B cell (primary cell): ENCODE measurements at regions not wholly inside any gene's neighbourhood (a gene's known extent, or its start where the extent isn't known, plus 50 kb on each side); places are given as distances from the start of the nearest gene placed in this dataset.

ENCODE experiments used
- ATAC-seq: fragments of 200-7000 bp; cut with Tn5 transposase; one replicate; pipeline ENCODE4 v1.10.0; 2021; ENCODE audit warnings: low read depth, mild to moderate bottlenecking, moderate number of reproducible peaks, moderate library complexity
- CTCF ChIA-PET: fragments of 350-600 bp; sonication (Branson Sonifier 250); formaldehyde crosslinking; loops from one replicate; lab custom pipeline; 2021; ENCODE audit warnings: antibody characterized with exemption, inconsistent platforms; lab: Charles Lee
- POLR2A ChIA-PET: fragments of 350-600 bp; sonication (Branson Sonifier 250); formaldehyde crosslinking; loops from one replicate; lab custom pipeline; 2021; ENCODE audit warnings: antibody characterized with exemption; lab: Charles Lee
- DNase-seq: peaks from one replicate; pipeline ENCODE4 v3.0.0; 2013
- H2AFZ ChIP-seq: 2 replicates; pipeline ENCODE4 v1.6.1; 2012; ENCODE audit warnings: mild to moderate bottlenecking, low read depth, low read length; ENCODE audit not compliant: insufficient read depth, poor library complexity, severe bottlenecking
- H3K27ac ChIP-seq, 2 donors: 1 replicate in 1 of 2; 2 replicates in 1 of 2; pipeline ENCODE4 v1.5.1; 2012 to 2013; ENCODE audit warnings: low read length in 2 of 2, mild to moderate bottlenecking in 2 of 2, moderate library complexity in 1 of 2
- H3K27me3 ChIP-seq, 4 experiments: fragments of 200-600 bp in 1 of 4; sonication (generic) in 1 of 4; replicated peaks in 1 of 4; 1 replicate in 2 of 4; 2 replicates in 2 of 4; pipeline versions ENCODE4 v1.6.1 to v1.7.0; 2013 to 2016; ENCODE audit warnings: low read length in 3 of 4, mild to moderate bottlenecking in 2 of 4, mixed read lengths in 1 of 4, moderate library complexity in 1 of 4; ENCODE audit not compliant: insufficient read depth in 4 of 4, control insufficient read depth in 3 of 4; ENCODE audit errors: control extremely low read depth in 1 of 4
- H3K36me3 ChIP-seq, 2 experiments: replicated peaks in 1 of 2; 1 replicate in 1 of 2; 2 replicates in 1 of 2; pipeline versions ENCODE4 v1.6.1 to v1.7.1; 2013; ENCODE audit warnings: low read length in 1 of 2; ENCODE audit not compliant: insufficient read depth in 2 of 2, control insufficient read depth in 1 of 2; ENCODE audit errors: control extremely low read depth in 1 of 2, extremely low read depth in 1 of 2
- H3K4me1 ChIP-seq, 2 donors: fragments of 200-600 bp in 1 of 2; sonication (generic) in 1 of 2; 1 replicate in 1 of 2; 2 replicates in 1 of 2; pipeline versions ENCODE4 v1.5.1 to v1.6.1; 2013 to 2017; ENCODE audit warnings: low read length in 2 of 2; ENCODE audit not compliant: control insufficient read depth in 2 of 2, insufficient read depth in 2 of 2
- H3K4me2 ChIP-seq: replicated peaks from 2 replicates; pipeline ENCODE3; 2012; ENCODE audit warnings: mild to moderate bottlenecking, low read depth, low read length; ENCODE audit not compliant: poor library complexity, severe bottlenecking
- H3K4me3 ChIP-seq, 5 experiments: fragments of 200-600 bp in 1 of 5; sonication (generic) in 1 of 5; 1 replicate in 3 of 5; 2 replicates in 2 of 5; pipeline versions ENCODE4 v1.5.1 to v1.7.0; 2011 to 2016; ENCODE audit warnings: low read length in 4 of 5, mild to moderate bottlenecking in 4 of 5, low read depth in 2 of 5, control low read depth in 1 of 5, moderate library complexity in 1 of 5; ENCODE audit not compliant: insufficient read depth in 1 of 5; ENCODE audit errors: control extremely low read depth in 1 of 5, extremely low read depth in 1 of 5
- H3K79me2 ChIP-seq: fragments of 200-600 bp; sonication (generic); one replicate; pipeline ENCODE4 v1.6.0; 2016; ENCODE audit warnings: low read length; ENCODE audit not compliant: control insufficient read depth, insufficient read depth
- H3K9ac ChIP-seq: fragments of 200-600 bp; sonication (generic); 2 replicates; pipeline ENCODE4 v1.6.1; 2017; ENCODE audit warnings: mild to moderate bottlenecking, low read length, moderate library complexity
- H3K9me3 ChIP-seq, 3 donors: one replicate each; pipeline versions ENCODE4 v1.6.1 to v1.7.1; 2013; ENCODE audit warnings: low read length in 2 of 3; ENCODE audit not compliant: control insufficient read depth in 2 of 3, insufficient read depth in 1 of 3; ENCODE audit errors: control extremely low read depth in 1 of 3
- H4K20me1 ChIP-seq: 2 replicates; pipeline ENCODE4 v1.6.0; 2012; ENCODE audit warnings: mild to moderate bottlenecking, low read length; ENCODE audit not compliant: insufficient read depth, control insufficient read depth, poor library complexity, severe bottlenecking
- H3K27ac Mint-ChIP-seq: one replicate; pipeline ENCODE4 v1.8.0; 2021; ENCODE audit warnings: mixed read lengths
- H3K27me3 Mint-ChIP-seq: one replicate; pipeline ENCODE4 v1.8.0; 2021; ENCODE audit warnings: mixed read lengths
- H3K4me1 Mint-ChIP-seq: one replicate; pipeline ENCODE4 v1.8.0; 2021; ENCODE audit warnings: mixed read lengths
- H3K4me3 Mint-ChIP-seq: one replicate; pipeline ENCODE4 v1.8.0; 2021; ENCODE audit warnings: mixed read lengths
- H3K9me3 Mint-ChIP-seq: one replicate; pipeline ENCODE4 v1.8.0; 2022; ENCODE audit warnings: mixed read lengths; ENCODE audit not compliant: insufficient read depth
- EZH2 ChIP-seq: IDR thresholded peaks from 2 replicates; pipeline ENCODE4 v1.6.1; 2012; ENCODE audit warnings: borderline replicate concordance, low read depth, mild to moderate bottlenecking, moderate library complexity, low read length; ENCODE audit not compliant: insufficient read depth, poor library complexity, severe bottlenecking
- WGBS: methylation state at CpG from one replicate; pipeline ENCODE4 v1.1.5; 2013; ENCODE audit warnings: missing lambda C conversion rate; ENCODE audit not compliant: insufficient coverage; 5-methylcytosine and 5-hydroxymethylcytosine counted together
- intact Hi-C: fragments of 100-400 bp; cut with micrococcal nuclease; formaldehyde crosslinking; loops from one replicate; pipeline ENCODE4 v1.10.0; 2022
- TF ChIP-seq, protein P1 (sequence below): fragments of 200-600 bp; IDR thresholded peaks from one replicate; pipeline ENCODE4 v1.8.0; 2022; ENCODE audit warnings: antibody characterized with exemption, mild to moderate bottlenecking

- Histone ChIP-seq H3K36me3 (no peaks in the 10 kb centered on the region), H3K9ac (no peak overlapping the region), H4K20me1 (no peaks in the 10 kb centered on the region), H3K79me2 (no peaks in the 10 kb centered on the region), H2AFZ (no peak overlapping the region), H3K4me3 (no peak overlapping the region), H3K9me3 (peaks cover 0 to 2% (median 0%) of the 10 kb centered on the region in 3 donors), H3K4me2 (no peak overlapping the region), H3K27ac (no peak overlapping the region), H3K27me3 (peaks cover 0 to 12% (median 4%) of the 10 kb centered on the region in 4 experiments), H3K4me1 (peaks cover 3 to 6% of the 10 kb centered on the region in 2 donors)
- DNase-seq = no peak
- WGBS = no CpG with 5 or more reads among the region's 2 CpGs
- TF ChIP-seq, protein P1, sequence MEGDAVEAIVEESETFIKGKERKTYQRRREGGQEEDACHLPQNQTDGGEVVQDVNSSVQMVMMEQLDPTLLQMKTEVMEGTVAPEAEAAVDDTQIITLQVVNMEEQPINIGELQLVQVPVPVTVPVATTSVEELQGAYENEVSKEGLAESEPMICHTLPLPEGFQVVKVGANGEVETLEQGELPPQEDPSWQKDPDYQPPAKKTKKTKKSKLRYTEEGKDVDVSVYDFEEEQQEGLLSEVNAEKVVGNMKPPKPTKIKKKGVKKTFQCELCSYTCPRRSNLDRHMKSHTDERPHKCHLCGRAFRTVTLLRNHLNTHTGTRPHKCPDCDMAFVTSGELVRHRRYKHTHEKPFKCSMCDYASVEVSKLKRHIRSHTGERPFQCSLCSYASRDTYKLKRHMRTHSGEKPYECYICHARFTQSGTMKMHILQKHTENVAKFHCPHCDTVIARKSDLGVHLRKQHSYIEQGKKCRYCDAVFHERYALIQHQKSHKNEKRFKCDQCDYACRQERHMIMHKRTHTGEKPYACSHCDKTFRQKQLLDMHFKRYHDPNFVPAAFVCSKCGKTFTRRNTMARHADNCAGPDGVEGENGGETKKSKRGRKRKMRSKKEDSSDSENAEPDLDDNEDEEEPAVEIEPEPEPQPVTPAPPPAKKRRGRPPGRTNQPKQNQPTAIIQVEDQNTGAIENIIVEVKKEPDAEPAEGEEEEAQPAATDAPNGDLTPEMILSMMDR = no peak
- TF ChIP-seq EZH2 = no peak
- CTCF ChIA-PET = no interaction called here
- peaks cover 5% of the 10 kb centered on the region for H3K4me1 Mint-ChIP-seq
- POLR2A ChIA-PET = no interaction called here
- no peak overlapping the region for H3K27ac Mint-ChIP-seq
- H3K27me3 Mint-ChIP-seq = peaks cover 34% of the 10 kb centered on the region
- no peak for ATAC-seq
- intact Hi-C loops = no loop called here
- no peak overlapping the region for H3K4me3 Mint-ChIP-seq
- no peaks in the 10 kb centered on the region for H3K9me3 Mint-ChIP-seq
Measured at GRCh38 chr3:184485241-184485640, 76.3 kb upstream of the EPHB3 start.

DNA sequence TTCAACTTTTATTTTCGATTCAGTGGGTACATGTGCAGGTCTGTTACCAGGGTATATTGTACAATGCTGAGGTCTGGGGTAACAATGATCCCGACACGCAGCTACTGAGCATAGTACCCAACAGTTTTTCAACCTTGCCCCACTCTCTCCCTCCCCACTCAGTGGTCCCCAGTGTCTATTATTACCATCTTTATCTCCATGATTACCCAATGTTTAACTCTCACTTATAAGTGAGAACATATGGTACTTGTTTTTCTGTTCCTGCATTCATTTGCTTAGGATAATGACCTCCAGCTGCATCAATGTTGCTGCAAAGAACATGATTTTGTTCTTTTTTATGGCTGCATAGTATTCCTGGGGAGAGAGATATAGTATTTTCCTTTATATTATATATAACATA lies 75.7 kb upstream of the EPHB3 start:
- Histone ChIP-seq H2AFZ (no peak overlapping the region), H3K4me3 (no peak overlapping the region), H3K27ac (no peak overlapping the region), H3K36me3 (no peaks in the 10 kb centered on the region), H3K4me1 (peaks cover 3 to 6% of the 10 kb centered on the region in 2 donors), H3K4me2 (no peak overlapping the region), H3K27me3 (peaks cover 0 to 11% (median 4%) of the 10 kb centered on the region in 4 experiments), H3K79me2 (no peaks in the 10 kb centered on the region), H3K9me3 (peaks cover 0 to 1% (median 0%) of the 10 kb centered on the region in 3 donors), H4K20me1 (no peaks in the 10 kb centered on the region), H3K9ac (no peak overlapping the region)
- peaks cover 5% of the 10 kb centered on the region for H3K4me1 Mint-ChIP-seq
- ATAC-seq (no peak), DNase-seq (no peak)
- no peak overlapping the region for H3K4me3 Mint-ChIP-seq
- WGBS = 100% methylated on average over 1 of the region's 3 CpGs
- TF ChIP-seq, protein P1 = no peak
- TF ChIP-seq EZH2 = no peak
- no peak overlapping the region for H3K27ac Mint-ChIP-seq
- intact Hi-C loops = no loop called here
- ChIA-PET POLR2A (no interaction called here), CTCF (no interaction called here)
- H3K27me3 Mint-ChIP-seq = peaks cover 35% of the 10 kb centered on the region
- H3K9me3 Mint-ChIP-seq = no peaks in the 10 kb centered on the region
